Heart left ventricle (tissue), 13 donors: ENCODE measurements at regions not wholly inside any gene's neighbourhood (a gene's known extent, or its start where the extent isn't known, plus 50 kb on each side); places are given as distances from the start of the nearest gene placed in this dataset.

Experiments used
- POLR2A ChIP-seq, 2 donors: fragments of 450-650 bp; IDR thresholded peaks; one replicate each; pipeline ENCODE4 v1.6.1; 2017; ENCODE audit warnings: antibody characterized with exemption in 2 of 2, mild to moderate bottlenecking in 2 of 2, moderate library complexity in 2 of 2
- TF ChIP-seq, protein P1 (sequence below), 12 donors: fragments of 200-600 bp; sonication (generic) in 4 of 12; IDR thresholded peaks; one replicate each; pipeline versions ENCODE4 v1.5.0 to v1.8.0; 2018 to 2022; ENCODE audit warnings: antibody characterized with exemption in 12 of 12, mild to moderate bottlenecking in 5 of 12
- donor health status: ischemic (EF 13 %, LVEDD 7.1; RV severe dilation, severe dysfunction).
- donor health status: DM: no; HTN: yes; CAD: no.
- donor health status: DM: no; HTN: no; CAD: no.
- donor health status: ischemic (EF 25% LVEDD 6.9; RV normal size, moderate dysfunction).
- donor health status: ischemic (EF 25% LVEDD 5.7; RV mildly dilated, moderate dysfunction).
- donor health status: ischemic (EF 35%, LVEDD 5.7; RV mildly dilated, moderate dysfunction).
- donor health status: nonischemic (EF 11% LVEDD 7.7; RV severe dilation, severe dysfunction).
- donor health status: DM: yes; HTN: yes; CAD: no.
- donor health status: PGD.
- donor health status: ischemic (EF 29% LVEDD 5.4; RV normal size, mild dysfunction).
- donor health status: nonischemic (EF 23%, LVEDD 6.1; RV moderate dilation, normal function).

DNA sequence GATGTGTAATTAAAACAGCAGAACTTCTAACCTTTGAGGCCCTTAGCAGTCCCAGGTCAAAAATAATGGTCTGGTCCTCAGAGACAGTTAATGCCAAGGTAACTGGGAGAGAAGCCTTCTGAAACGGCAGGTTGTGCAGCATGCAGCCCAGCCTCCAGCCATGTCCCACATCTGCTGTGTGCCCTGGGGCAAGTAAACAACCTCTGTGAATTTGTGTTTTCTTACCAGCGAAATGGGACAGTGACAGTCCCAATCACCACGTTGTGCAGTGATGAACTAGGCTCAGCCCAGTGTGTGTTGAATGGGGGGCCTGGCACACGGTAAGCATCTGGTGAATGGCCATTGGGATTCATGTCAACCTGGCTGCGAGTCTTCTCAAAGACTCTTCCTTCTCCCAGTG lies 61.2 kb downstream of the EMX2 start:
- TF ChIP-seq, protein P1, sequence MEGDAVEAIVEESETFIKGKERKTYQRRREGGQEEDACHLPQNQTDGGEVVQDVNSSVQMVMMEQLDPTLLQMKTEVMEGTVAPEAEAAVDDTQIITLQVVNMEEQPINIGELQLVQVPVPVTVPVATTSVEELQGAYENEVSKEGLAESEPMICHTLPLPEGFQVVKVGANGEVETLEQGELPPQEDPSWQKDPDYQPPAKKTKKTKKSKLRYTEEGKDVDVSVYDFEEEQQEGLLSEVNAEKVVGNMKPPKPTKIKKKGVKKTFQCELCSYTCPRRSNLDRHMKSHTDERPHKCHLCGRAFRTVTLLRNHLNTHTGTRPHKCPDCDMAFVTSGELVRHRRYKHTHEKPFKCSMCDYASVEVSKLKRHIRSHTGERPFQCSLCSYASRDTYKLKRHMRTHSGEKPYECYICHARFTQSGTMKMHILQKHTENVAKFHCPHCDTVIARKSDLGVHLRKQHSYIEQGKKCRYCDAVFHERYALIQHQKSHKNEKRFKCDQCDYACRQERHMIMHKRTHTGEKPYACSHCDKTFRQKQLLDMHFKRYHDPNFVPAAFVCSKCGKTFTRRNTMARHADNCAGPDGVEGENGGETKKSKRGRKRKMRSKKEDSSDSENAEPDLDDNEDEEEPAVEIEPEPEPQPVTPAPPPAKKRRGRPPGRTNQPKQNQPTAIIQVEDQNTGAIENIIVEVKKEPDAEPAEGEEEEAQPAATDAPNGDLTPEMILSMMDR (IDR thresholded peaks at IDR 0.05): no peak
- no peak for TF ChIP-seq POLR2A (IDR thresholded peaks at IDR 0.05)
